Hematopoietic multipotent progenitor cell treated with erythropoietin and hydrocortisone succinate and interleukin-3 and kit ligand, for 17 days (in vitro differentiated cells): ENCODE measurements at regions not wholly inside any gene's neighbourhood (a gene's known extent, or its start where the extent isn't known, plus 50 kb on each side); places are given as distances from the start of the nearest gene placed in this dataset.
"Not testable (repeated sequence)": the region's sequence is repeated elsewhere in the genome, so short reads cannot be mapped to it uniquely, and the experiment has no call there.

Source experiments
- DNase-seq: peaks from one replicate; pipeline ENCODE4 v3.0.0-alpha.2; 2015; ENCODE audit warnings: low spot score

- DNase-seq = no peak
Observed at GRCh38 chr7:65453341-65454030, 79.8 kb downstream of the ZNF92 start.

- no peak for DNase-seq
Observed at GRCh38 chr7:65454469-65454868, 80.8 kb downstream of the ZNF92 start.

GRCh38 chr7:65455050-65455449 is 81.4 kb downstream of the ZNF92 start:
- DNase-seq = not testable (repeated sequence)

- no peak for DNase-seq
Observed at GRCh38 chr7:65457705-65458104, 84.0 kb downstream of the ZNF92 start.

GRCh38 chr7:65459438-65459837 is 85.8 kb downstream of the ZNF92 start:
- no peak for DNase-seq

GRCh38 chr7:65462148-65462716 is 88.6 kb downstream of the ZNF92 start:
- no peak for DNase-seq

- no peak for DNase-seq
Observed at GRCh38 chr7:65463184-65463583, 89.5 kb downstream of the ZNF92 start.

GRCh38 chr7:65469919-65470558 is 96.4 kb downstream of the ZNF92 start:
- not testable (repeated sequence) for DNase-seq

GRCh38 chr7:65471587-65471986 is 97.9 kb downstream of the ZNF92 start:
- DNase-seq = no peak

- DNase-seq = no peak
Observed at GRCh38 chr7:65475040-65475726, 101.5 kb downstream of the ZNF92 start.

- no peak for DNase-seq
Observed at GRCh38 chr7:65475734-65476319, 102.2 kb downstream of the ZNF92 start.

- DNase-seq = no peak
Observed at GRCh38 chr7:65477326-65477725, 103.7 kb downstream of the ZNF92 start.

GRCh38 chr7:65489260-65489767 is 115.7 kb downstream of the ZNF92 start:
- DNase-seq = no peak

GRCh38 chr7:65496697-65497096 is 123.0 kb downstream of the ZNF92 start:
- not testable (repeated sequence) for DNase-seq

- no peak for DNase-seq
Observed at GRCh38 chr7:65503434-65504152, 129.9 kb downstream of the ZNF92 start.

- DNase-seq = not testable (repeated sequence)
Observed at GRCh38 chr7:65504504-65505319, 131.1 kb downstream of the ZNF92 start.

GRCh38 chr7:65505320-65505633 is 131.6 kb downstream of the ZNF92 start:
- DNase-seq = not testable (repeated sequence)

- DNase-seq = not testable (repeated sequence)
Observed at GRCh38 chr7:65508581-65509367, 135.1 kb downstream of the ZNF92 start.

- no peak for DNase-seq
Observed at GRCh38 chr7:65509368-65510186, 135.9 kb downstream of the ZNF92 start.
